ENCODE measurements at regions not wholly inside any gene's neighbourhood (a gene's known extent, or its start where the extent isn't known, plus 50 kb on each side); places are given as distances from the start of the nearest gene placed in this dataset.

DNA sequence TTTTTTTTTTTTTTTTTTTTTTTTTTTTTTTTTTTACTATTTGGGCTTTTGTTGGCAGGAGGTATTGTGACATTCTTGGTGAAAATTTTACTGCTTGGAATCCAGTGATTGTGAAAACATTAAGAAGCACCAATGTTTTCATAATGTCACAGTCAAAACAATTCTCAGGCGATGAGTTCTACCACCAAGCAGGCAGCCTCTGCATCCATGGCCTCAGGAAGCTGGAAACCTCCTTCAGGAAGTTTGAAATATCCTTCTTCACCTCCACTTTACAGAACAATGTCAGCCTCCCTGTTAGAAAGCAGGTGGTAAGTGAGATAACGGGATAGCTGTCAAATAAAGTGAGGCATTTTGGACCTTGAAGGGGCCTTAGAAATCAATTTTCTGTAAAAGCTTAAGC lies 98.3 kb downstream of the MEX3B start:
- Mint-ChIP-seq H3K27me3 (no peaks in the 10 kb centered on the region), H3K9me3 (peaks cover 0 to 3% (median 0%) of the 10 kb centered on the region in 3 donors), H3K4me1 (peaks cover 0 to 2% (median 0%) of the 10 kb centered on the region in 3 donors), H3K4me3 (no peak overlapping the region), H3K36me3 (no peaks in the 10 kb centered on the region), H3K27ac (no peak overlapping the region)

- H3K27ac Mint-ChIP-seq: no peak overlapping the region
- H3K27me3 Mint-ChIP-seq: no peaks in the 10 kb centered on the region
- H3K36me3 Mint-ChIP-seq: no peaks in the 10 kb centered on the region
- H3K4me1 Mint-ChIP-seq: peaks cover 0 to 2% (median 0%) of the 10 kb centered on the region in 3 donors
- no peak overlapping the region for H3K4me3 Mint-ChIP-seq
- peaks cover under 1 to 5% (median 5%) of the 10 kb centered on the region in 3 donors for H3K9me3 Mint-ChIP-seq
Observed at GRCh38 chr15:81945014-81945615, 100.7 kb downstream of the MEX3B start.

DNA sequence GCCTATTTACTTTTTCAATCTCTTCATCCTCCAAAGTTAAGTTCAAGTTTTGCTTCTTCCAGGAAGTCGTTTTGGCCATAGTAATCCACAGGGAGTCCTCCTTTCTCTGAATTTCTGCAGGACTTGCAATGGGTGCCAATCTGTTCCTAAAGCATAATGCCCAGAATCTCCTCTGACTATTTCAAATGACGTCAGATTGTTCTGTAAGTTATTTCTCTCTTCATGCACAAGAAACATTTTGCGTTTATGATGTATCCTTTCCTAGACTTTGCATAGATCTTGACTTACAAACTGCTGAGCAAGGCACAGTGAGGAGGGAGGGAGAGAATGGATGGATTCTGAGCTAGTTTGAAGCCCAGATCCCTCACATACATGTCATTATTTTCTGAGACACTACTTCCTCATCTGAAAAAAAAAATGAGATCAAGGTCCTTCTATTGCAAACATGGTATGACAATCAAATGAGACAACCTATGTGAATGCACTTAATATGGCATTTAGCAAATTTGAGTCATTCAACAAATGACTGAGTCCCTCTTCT lies 103.1 kb downstream of the MEX3B start:
- Mint-ChIP-seq H3K27me3 (peaks cover 1% of the 10 kb centered on the region), H3K4me3 (no peak overlapping the region), H3K27ac (no peak overlapping the region), H3K4me1 (no peaks in the 10 kb centered on the region), H3K36me3 (no peaks in the 10 kb centered on the region), H3K9me3 (peaks cover 1 to 7% (median 6%) of the 10 kb centered on the region in 3 donors)

- H3K9me3 Mint-ChIP-seq: peaks cover 1 to 7% (median 6%) of the 10 kb centered on the region in 3 donors
- no peaks in the 10 kb centered on the region for H3K4me1 Mint-ChIP-seq
- no peaks in the 10 kb centered on the region for H3K36me3 Mint-ChIP-seq
- peaks cover 1% of the 10 kb centered on the region for H3K27me3 Mint-ChIP-seq
- H3K4me3 Mint-ChIP-seq: no peak overlapping the region
- H3K27ac Mint-ChIP-seq: no peak overlapping the region
Observed at GRCh38 chr15:81942157-81942556, 103.7 kb downstream of the MEX3B start.

- Mint-ChIP-seq H3K4me1 (no peaks in the 10 kb centered on the region), H3K36me3 (no peaks in the 10 kb centered on the region), H3K4me3 (no peak overlapping the region), H3K27me3 (peaks cover 1% of the 10 kb centered on the region), H3K9me3 (peaks cover 1 to 7% (median 4%) of the 10 kb centered on the region in 3 donors), H3K27ac (no peak overlapping the region)
Observed at GRCh38 chr15:81941479-81941878, 104.3 kb downstream of the MEX3B start.

GRCh38 chr15:81940467-81941451 lies 105.1 kb downstream of the MEX3B start:
- H3K4me1 Mint-ChIP-seq: no peaks in the 10 kb centered on the region
- H3K4me3 Mint-ChIP-seq: no peak overlapping the region
- H3K36me3 Mint-ChIP-seq: no peaks in the 10 kb centered on the region
- H3K27me3 Mint-ChIP-seq: peaks cover 1% of the 10 kb centered on the region
- H3K27ac Mint-ChIP-seq: no peak overlapping the region
- H3K9me3 Mint-ChIP-seq: peaks cover 1 to 7% (median 4%) of the 10 kb centered on the region in 3 donors

DNA sequence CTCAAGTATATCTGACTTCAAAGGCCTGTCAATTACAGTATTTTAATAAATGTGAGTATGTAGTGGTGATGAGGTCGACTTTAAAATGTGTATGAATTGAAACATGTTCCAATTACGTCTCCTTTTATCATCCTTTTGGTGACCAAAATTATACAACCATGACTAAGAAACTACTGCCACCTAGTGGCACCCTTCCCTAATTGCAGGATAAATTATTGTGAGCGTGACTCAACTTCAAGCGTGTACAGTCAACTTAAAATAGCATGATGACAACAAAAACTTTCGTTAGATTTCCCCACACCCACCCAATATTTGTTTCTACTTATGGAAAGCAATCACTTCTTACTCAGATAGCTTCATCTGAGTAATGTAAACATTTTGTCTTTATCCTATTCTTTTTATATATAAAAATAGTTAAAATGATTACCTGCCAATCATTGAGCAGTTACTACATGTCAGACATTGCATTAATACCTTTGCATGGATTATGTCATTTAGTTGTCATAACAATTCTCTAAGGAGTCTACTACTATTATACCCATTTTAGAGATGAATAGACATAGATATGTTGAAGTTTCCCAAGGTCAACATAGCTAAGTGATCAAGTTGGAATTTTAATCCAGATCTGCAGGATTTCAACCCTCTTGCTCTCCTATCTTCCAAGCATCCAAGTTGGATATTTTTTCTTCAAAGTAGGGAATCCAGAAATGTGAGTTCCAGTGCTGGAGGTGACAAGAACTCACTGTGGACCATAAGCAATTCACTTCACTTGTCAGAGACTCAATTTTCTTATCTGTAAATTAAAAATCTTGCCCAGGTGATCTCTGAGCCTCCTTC lies 106.0 kb downstream of the MEX3B start:
- Mint-ChIP-seq H3K4me3 (no peak overlapping the region), H3K27ac (no peak overlapping the region), H3K9me3 (peaks cover 1 to 7% (median 3%) of the 10 kb centered on the region in 3 donors), H3K36me3 (no peaks in the 10 kb centered on the region), H3K4me1 (no peaks in the 10 kb centered on the region), H3K27me3 (peaks cover 1% of the 10 kb centered on the region)

- Mint-ChIP-seq H3K4me1 (no peaks in the 10 kb centered on the region), H3K27ac (no peak overlapping the region), H3K9me3 (peaks cover 1 to 7% (median 3%) of the 10 kb centered on the region in 3 donors), H3K4me3 (no peak overlapping the region), H3K27me3 (peaks cover 1% of the 10 kb centered on the region), H3K36me3 (no peaks in the 10 kb centered on the region)
Observed at GRCh38 chr15:81937189-81937588, 108.6 kb downstream of the MEX3B start.

DNA sequence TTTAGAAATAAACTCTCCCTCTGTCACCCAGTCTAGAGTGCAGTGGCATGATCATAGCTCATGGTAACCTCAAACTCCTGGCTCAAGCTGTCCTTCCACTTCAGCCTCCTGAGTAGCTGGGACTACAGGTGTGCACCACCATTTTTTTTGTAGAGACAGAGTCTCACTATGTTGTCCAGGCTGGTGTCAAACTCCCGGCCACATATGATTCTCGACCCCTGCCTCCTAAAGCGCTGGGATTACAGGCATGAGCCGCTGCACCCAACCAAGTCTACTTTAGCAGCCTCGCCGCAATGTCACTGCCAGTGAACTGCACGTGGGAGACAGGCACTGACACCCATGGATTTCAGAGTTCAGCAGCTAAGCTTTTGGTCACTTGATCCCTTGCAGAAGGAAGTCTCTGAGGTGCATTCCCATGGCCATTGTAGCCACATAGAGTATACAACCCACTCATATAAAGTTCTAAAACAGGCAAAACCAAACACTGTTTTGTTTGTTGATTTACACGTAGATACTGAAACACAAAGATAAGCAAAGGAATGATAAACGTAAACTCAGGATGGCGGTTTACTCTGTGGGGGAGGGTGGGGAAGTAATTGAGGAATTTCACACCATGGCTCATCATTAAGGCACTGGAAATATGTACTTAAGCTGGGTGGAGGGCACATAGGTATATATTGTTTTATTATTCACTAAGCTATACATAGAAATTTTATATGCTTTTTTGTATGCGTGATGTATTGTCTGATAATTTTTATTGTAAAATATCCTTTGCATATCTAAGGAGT lies 115.0 kb downstream of the MEX3B start:
- no peak overlapping the region for H3K4me3 Mint-ChIP-seq
- no peaks in the 10 kb centered on the region for H3K27me3 Mint-ChIP-seq
- H3K27ac Mint-ChIP-seq: no peak overlapping the region
- H3K4me1 Mint-ChIP-seq: peaks cover 0 to 1% (median 0%) of the 10 kb centered on the region in 3 donors
- H3K36me3 Mint-ChIP-seq: no peaks in the 10 kb centered on the region
- H3K9me3 Mint-ChIP-seq: no peaks in the 10 kb centered on the region

- H3K9me3 Mint-ChIP-seq: no peaks in the 10 kb centered on the region
- no peak overlapping the region for H3K4me3 Mint-ChIP-seq
- H3K27ac Mint-ChIP-seq: no peak overlapping the region
- no peaks in the 10 kb centered on the region for H3K36me3 Mint-ChIP-seq
- no peaks in the 10 kb centered on the region for H3K27me3 Mint-ChIP-seq
- H3K4me1 Mint-ChIP-seq: peaks cover 0 to 1% (median 0%) of the 10 kb centered on the region in 3 donors
Observed at GRCh38 chr15:81929557-81929956, 116.3 kb downstream of the MEX3B start.

DNA sequence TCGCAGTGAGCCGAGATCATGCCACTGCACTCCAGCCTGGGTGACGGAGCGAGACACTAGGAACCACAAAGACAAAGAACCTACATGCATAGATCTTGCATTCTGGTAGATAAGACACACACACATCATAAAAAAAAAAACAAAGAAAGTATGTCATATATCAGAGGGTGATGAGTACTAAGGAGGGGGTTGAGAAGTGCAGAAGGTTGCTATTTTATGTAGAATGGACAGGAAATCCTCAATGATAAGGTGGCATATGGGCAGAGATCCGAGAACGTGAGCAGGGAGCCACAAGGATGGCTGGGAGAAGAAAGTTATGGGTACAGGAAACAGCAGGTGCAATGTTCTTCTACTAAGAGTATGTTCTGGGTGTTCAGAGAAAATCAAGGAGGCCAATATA lies 118.8 kb downstream of the MEX3B start:
- H3K27ac Mint-ChIP-seq: no peak overlapping the region
- no peaks in the 10 kb centered on the region for H3K36me3 Mint-ChIP-seq
- peaks cover 0 to 1% (median 0%) of the 10 kb centered on the region in 3 donors for H3K4me1 Mint-ChIP-seq
- H3K27me3 Mint-ChIP-seq: no peaks in the 10 kb centered on the region
- H3K9me3 Mint-ChIP-seq: peaks cover 0 to 1% (median 0%) of the 10 kb centered on the region in 3 donors
- H3K4me3 Mint-ChIP-seq: no peak overlapping the region

- Mint-ChIP-seq H3K9me3 (peaks cover 3 to 15% (median 13%) of the 10 kb centered on the region in 3 donors), H3K4me3 (no peak overlapping the region), H3K27ac (no peak overlapping the region), H3K27me3 (peaks cover 2% of the 10 kb centered on the region), H3K4me1 (peaks cover 0 to 1% (median 0%) of the 10 kb centered on the region in 3 donors), H3K36me3 (no peaks in the 10 kb centered on the region)
Observed at GRCh38 chr15:81924729-81925128, 121.1 kb downstream of the MEX3B start.

- peaks cover 2% of the 10 kb centered on the region for H3K27me3 Mint-ChIP-seq
- no peak overlapping the region for H3K27ac Mint-ChIP-seq
- peaks cover 0 to 1% (median 0%) of the 10 kb centered on the region in 3 donors for H3K4me1 Mint-ChIP-seq
Observed at GRCh38 chr15:81923561-81924350, 122.1 kb downstream of the MEX3B start.

More at GRCh38 chr15:81923561-81924350, 122.1 kb downstream of the MEX3B start:
- peaks cover 3 to 15% (median 15%) of the 10 kb centered on the region in 3 donors for H3K9me3 Mint-ChIP-seq
- H3K36me3 Mint-ChIP-seq: no peaks in the 10 kb centered on the region
- H3K4me3 Mint-ChIP-seq: no peak overlapping the region
